SKM-1 treated with dmso at 0.1 percent for 144 hours (cell line): ENCODE measurements at regions not wholly inside any gene's neighbourhood (a gene's known extent, or its start where the extent isn't known, plus 50 kb on each side); places are given as distances from the start of the nearest gene placed in this dataset.
A peak's percentile ranks its signal among the peaks of the same experiment; 100 is the strongest.

ENCODE experiments used
- DNase-seq: peaks from one replicate; lab custom pipeline; 2025; ENCODE audit not compliant: unreplicated experiment; lab: John Stamatoyannopoulos, UW

- DNase-seq, result no peak
Measured at GRCh38 chr5:164005071-164005470, 499.7 kb downstream of the MAT2B start.

- no peak for DNase-seq
Measured at GRCh38 chr5:164007064-164007463, 501.6 kb downstream of the MAT2B start.

GRCh38 chr5:164009621-164010020 is 504.2 kb downstream of the MAT2B start:
- no peak for DNase-seq

GRCh38 chr5:164010900-164011299 is 505.5 kb downstream of the MAT2B start:
- DNase-seq, result no peak

- DNase-seq, result no peak
Measured at GRCh38 chr5:164012371-164012770, 507.0 kb downstream of the MAT2B start.

- peak; percentile 38 for DNase-seq
Measured at GRCh38 chr5:164013077-164013670, 507.8 kb downstream of the MAT2B start.

- DNase-seq, result no peak
Measured at GRCh38 chr5:164020116-164020515, 514.7 kb downstream of the MAT2B start.

- DNase-seq, result no peak
Measured at GRCh38 chr5:164027738-164028137, 522.3 kb downstream of the MAT2B start.

- DNase-seq, result no peak
Measured at GRCh38 chr5:164038128-164038783, 532.8 kb downstream of the MAT2B start.

- DNase-seq, result no peak
Measured at GRCh38 chr5:164041105-164041504, 535.7 kb downstream of the MAT2B start.

GRCh38 chr5:164048359-164048926 is 543.0 kb downstream of the MAT2B start:
- no peak for DNase-seq

GRCh38 chr5:164051745-164052144 is 546.3 kb downstream of the MAT2B start:
- no peak for DNase-seq

- no peak for DNase-seq
Measured at GRCh38 chr5:164052536-164053093, 547.2 kb downstream of the MAT2B start.

- no peak for DNase-seq
Measured at GRCh38 chr5:164053123-164053522, 547.7 kb downstream of the MAT2B start.

- no peak for DNase-seq
Measured at GRCh38 chr5:164054461-164054860, 549.0 kb downstream of the MAT2B start.

- no peak for DNase-seq
Measured at GRCh38 chr5:164057121-164057520, 551.7 kb downstream of the MAT2B start.

- no peak for DNase-seq
Measured at GRCh38 chr5:164058621-164059020, 553.2 kb downstream of the MAT2B start.

GRCh38 chr5:164059471-164059870 is 554.1 kb downstream of the MAT2B start:
- DNase-seq, result no peak

- DNase-seq, result no peak
Measured at GRCh38 chr5:164060786-164061355, 555.5 kb downstream of the MAT2B start.

GRCh38 chr5:164062304-164062703 is 556.9 kb downstream of the MAT2B start:
- no peak for DNase-seq

GRCh38 chr5:164065266-164065665 is 559.8 kb downstream of the MAT2B start:
- DNase-seq, result no peak

- no peak for DNase-seq
Measured at GRCh38 chr5:164071671-164072070, 566.3 kb downstream of the MAT2B start.
